ENCODE measurements at regions not wholly inside any gene's neighbourhood (a gene's known extent, or its start where the extent isn't known, plus 50 kb on each side); places are given as distances from the start of the nearest gene placed in this dataset.

DNA sequence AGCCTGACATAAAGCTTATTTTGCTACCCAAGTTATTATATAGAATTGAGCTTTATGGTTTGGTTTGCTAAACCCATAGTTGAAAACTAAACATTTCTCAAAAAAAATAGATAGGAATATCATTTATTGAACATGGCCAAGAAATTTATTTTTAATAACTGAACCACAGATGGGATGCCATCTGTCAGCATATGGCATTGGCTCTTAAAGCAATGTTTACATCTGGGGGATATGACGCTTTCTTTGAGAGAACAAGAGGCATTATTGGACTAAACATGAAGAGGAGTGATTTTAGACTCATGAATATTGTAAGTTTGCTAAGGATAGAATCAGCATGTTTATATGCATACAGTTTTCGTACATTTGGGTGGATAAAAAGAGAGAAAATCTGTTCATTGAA, 132.6 kb upstream of the SLIT2 start:
- DNase-seq (ENCODE audit: low read depth, low spot score) = no peak
- no peak overlapping the region for H3K4me3 Mint-ChIP-seq
- H3K4me1 Mint-ChIP-seq = no peaks in the 10 kb centered on the region

DNA sequence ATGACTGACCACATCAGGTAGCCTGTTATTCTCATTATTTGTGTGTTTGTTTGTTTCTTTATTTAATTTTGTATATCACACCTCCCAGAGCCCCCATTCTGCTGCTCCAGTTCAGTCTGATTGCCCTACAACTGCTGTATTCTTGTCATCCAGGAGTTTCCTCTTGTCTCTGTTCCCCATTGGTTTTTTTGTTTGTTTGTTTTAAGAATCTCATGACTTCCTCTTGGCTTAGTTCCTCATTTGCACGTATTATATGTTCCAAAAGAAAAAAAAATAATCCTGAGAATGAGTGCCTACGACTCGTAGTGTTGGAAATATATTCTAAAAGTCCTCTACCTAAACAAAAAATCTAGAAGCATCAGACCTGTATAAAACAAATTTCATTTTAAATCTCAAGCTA, 142.3 kb upstream of the SLIT2 start:
- peaks cover 3% of the 10 kb centered on the region for H3K36me3 Mint-ChIP-seq (ENCODE audit: low read depth)

More for the DNA sequence above, 132.6 kb upstream of the SLIT2 start:
- TF ChIP-seq, protein P1, sequence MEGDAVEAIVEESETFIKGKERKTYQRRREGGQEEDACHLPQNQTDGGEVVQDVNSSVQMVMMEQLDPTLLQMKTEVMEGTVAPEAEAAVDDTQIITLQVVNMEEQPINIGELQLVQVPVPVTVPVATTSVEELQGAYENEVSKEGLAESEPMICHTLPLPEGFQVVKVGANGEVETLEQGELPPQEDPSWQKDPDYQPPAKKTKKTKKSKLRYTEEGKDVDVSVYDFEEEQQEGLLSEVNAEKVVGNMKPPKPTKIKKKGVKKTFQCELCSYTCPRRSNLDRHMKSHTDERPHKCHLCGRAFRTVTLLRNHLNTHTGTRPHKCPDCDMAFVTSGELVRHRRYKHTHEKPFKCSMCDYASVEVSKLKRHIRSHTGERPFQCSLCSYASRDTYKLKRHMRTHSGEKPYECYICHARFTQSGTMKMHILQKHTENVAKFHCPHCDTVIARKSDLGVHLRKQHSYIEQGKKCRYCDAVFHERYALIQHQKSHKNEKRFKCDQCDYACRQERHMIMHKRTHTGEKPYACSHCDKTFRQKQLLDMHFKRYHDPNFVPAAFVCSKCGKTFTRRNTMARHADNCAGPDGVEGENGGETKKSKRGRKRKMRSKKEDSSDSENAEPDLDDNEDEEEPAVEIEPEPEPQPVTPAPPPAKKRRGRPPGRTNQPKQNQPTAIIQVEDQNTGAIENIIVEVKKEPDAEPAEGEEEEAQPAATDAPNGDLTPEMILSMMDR (conservative IDR thresholded peaks at IDR 0.05) = no peak
- Mint-ChIP-seq H3K27me3 (ENCODE audit: low read depth) (no peaks in the 10 kb centered on the region), H3K9me3 (no peaks in the 10 kb centered on the region), H3K36me3 (ENCODE audit: low read depth) (peaks cover under 1% of the 10 kb centered on the region), H3K27ac (ENCODE audit: unreplicated experiment) (no peak overlapping the region)

DNA sequence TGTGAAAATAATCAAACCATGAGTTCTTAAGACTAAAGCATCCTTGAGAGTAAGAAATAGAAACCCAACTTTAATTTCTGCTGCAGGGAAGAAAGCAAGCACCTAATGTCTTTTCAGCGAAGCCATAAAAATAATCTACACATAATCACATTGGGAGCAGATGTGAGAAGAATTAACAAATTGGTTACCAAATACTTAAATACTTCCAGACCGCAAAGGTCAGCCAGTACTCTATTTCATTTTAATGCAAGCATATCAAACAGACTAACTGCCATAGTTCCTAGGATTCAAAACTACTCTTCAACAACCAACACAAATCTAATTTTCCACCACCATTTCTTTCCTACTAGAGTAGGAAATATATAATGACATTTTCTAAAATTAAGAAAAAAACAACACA, 144.8 kb upstream of the SLIT2 start:
- Mint-ChIP-seq H3K36me3 (ENCODE audit: low read depth) (no peaks in the 10 kb centered on the region), H3K9me3 (no peaks in the 10 kb centered on the region), H3K27ac (ENCODE audit: unreplicated experiment) (no peak overlapping the region), H3K4me3 (no peak overlapping the region), H3K4me1 (no peaks in the 10 kb centered on the region), H3K27me3 (ENCODE audit: low read depth) (no peaks in the 10 kb centered on the region)
- TF ChIP-seq, protein P1 (conservative IDR thresholded peaks at IDR 0.05) = no peak
- DNase-seq (ENCODE audit: low read depth, low spot score) = no peak

More for the DNA sequence above, 142.3 kb upstream of the SLIT2 start:
- no peak overlapping the region for H3K4me3 Mint-ChIP-seq
- H3K4me1 Mint-ChIP-seq = no peaks in the 10 kb centered on the region
- DNase-seq (ENCODE audit: low read depth, low spot score) = no peak
- TF ChIP-seq, protein P1 (conservative IDR thresholded peaks at IDR 0.05) = no peak
- H3K27ac Mint-ChIP-seq (ENCODE audit: unreplicated experiment) = no peak overlapping the region
- no peaks in the 10 kb centered on the region for H3K9me3 Mint-ChIP-seq
- H3K27me3 Mint-ChIP-seq (ENCODE audit: low read depth) = no peaks in the 10 kb centered on the region

DNA sequence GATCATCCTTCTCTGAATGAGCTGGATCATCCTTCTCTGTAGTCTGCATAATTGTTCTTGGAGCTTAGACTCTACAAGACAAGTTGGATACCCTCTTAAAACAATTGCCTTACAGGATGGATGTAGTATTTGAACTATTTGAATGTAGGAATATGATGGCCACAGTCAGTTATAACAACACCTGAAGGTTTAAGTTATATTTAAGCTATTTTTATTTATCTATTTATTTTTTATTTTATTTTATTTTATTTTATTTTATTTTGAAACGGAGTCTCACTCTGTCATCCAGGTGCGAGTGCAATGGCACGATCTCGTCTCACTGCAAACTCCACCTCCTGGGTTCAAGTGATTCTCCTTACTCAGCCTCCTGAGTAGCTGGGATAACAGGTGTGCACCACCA, 149.9 kb upstream of the SLIT2 start:
- Mint-ChIP-seq H3K4me1 (no peaks in the 10 kb centered on the region), H3K36me3 (ENCODE audit: low read depth) (no peaks in the 10 kb centered on the region), H3K9me3 (peaks cover 2% of the 10 kb centered on the region), H3K27ac (ENCODE audit: unreplicated experiment) (no peak overlapping the region), H3K27me3 (ENCODE audit: low read depth) (no peaks in the 10 kb centered on the region), H3K4me3 (no peak overlapping the region)
- TF ChIP-seq, protein P1 (conservative IDR thresholded peaks at IDR 0.05) = no peak
- no peak for DNase-seq (ENCODE audit: low read depth, low spot score)

DNA sequence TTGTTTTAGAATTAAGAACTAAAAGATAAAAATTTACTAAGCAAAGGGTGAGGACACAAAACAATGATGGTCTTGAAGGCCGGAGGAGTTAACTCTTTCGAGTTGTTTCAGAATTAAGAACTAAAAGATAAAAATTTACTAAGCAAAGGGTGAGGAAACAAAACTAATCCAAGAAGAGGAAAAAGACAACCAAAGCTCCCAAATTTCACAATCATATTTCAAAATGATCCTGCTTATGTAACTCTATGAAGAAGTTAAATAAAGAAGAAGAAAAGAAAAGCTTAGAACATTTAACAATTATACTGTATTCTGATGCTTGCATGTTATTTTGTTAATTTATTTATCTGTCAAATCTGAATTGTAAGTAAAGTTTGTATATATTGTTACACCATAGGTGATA, 154.8 kb upstream of the SLIT2 start:
- peaks cover 4% of the 10 kb centered on the region for H3K9me3 Mint-ChIP-seq
- TF ChIP-seq, protein P1 (conservative IDR thresholded peaks at IDR 0.05) = no peak
- H3K27me3 Mint-ChIP-seq (ENCODE audit: low read depth) = no peaks in the 10 kb centered on the region
- H3K4me1 Mint-ChIP-seq = no peaks in the 10 kb centered on the region
- H3K36me3 Mint-ChIP-seq (ENCODE audit: low read depth) = no peaks in the 10 kb centered on the region
- DNase-seq (ENCODE audit: low read depth, low spot score) = no peak
- no peak overlapping the region for H3K4me3 Mint-ChIP-seq
- H3K27ac Mint-ChIP-seq (ENCODE audit: unreplicated experiment) = no peak overlapping the region
